ENCODE measurements at regions not wholly inside any gene's neighbourhood (a gene's known extent, or its start where the extent isn't known, plus 50 kb on each side); places are given as distances from the start of the nearest gene placed in this dataset.
A peak's percentile ranks its signal among the peaks of the same experiment; 100 is the strongest.

- ATAC-seq = no peak
- TF ChIP-seq ZFP3 (CRISPR knock-in tag; IDR thresholded peaks at IDR 0.05) = no peak
- TF ChIP-seq TOX (CRISPR knock-in tag; IDR thresholded peaks at IDR 0.05; ENCODE audit: borderline replicate concordance) = no peak
- no peak for TF ChIP-seq CREB5 (CRISPR knock-in tag; IDR thresholded peaks at IDR 0.05; ENCODE audit: low read depth)
- no peak for TF ChIP-seq ZFP30 (CRISPR knock-in tag; IDR thresholded peaks at IDR 0.05)
- TF ChIP-seq GLIS3 (CRISPR knock-in tag; IDR thresholded peaks at IDR 0.05) = no peak
- no peak for TF ChIP-seq BACH2 (CRISPR knock-in tag; IDR thresholded peaks at IDR 0.05; ENCODE audit: borderline replicate concordance)
- no peak for TF ChIP-seq SNAI2 (CRISPR knock-in tag; IDR thresholded peaks at IDR 0.05)
- TF ChIP-seq, protein P1, sequence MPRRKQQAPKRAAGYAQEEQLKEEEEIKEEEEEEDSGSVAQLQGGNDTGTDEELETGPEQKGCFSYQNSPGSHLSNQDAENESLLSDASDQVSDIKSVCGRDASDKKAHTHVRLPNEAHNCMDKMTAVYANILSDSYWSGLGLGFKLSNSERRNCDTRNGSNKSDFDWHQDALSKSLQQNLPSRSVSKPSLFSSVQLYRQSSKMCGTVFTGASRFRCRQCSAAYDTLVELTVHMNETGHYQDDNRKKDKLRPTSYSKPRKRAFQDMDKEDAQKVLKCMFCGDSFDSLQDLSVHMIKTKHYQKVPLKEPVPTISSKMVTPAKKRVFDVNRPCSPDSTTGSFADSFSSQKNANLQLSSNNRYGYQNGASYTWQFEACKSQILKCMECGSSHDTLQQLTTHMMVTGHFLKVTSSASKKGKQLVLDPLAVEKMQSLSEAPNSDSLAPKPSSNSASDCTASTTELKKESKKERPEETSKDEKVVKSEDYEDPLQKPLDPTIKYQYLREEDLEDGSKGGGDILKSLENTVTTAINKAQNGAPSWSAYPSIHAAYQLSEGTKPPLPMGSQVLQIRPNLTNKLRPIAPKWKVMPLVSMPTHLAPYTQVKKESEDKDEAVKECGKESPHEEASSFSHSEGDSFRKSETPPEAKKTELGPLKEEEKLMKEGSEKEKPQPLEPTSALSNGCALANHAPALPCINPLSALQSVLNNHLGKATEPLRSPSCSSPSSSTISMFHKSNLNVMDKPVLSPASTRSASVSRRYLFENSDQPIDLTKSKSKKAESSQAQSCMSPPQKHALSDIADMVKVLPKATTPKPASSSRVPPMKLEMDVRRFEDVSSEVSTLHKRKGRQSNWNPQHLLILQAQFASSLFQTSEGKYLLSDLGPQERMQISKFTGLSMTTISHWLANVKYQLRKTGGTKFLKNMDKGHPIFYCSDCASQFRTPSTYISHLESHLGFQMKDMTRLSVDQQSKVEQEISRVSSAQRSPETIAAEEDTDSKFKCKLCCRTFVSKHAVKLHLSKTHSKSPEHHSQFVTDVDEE (CRISPR knock-in tag; IDR thresholded peaks at IDR 0.05) = no peak
- TF ChIP-seq TCF4 (CRISPR knock-in tag; IDR thresholded peaks at IDR 0.05; ENCODE audit: borderline replicate concordance) = no peak
- no peak for TF ChIP-seq ZC3H10 (CRISPR knock-in tag; IDR thresholded peaks at IDR 0.05)
- TF ChIP-seq ZNF565 (CRISPR knock-in tag; conservative IDR thresholded peaks at IDR 0.05; ENCODE audit: low read depth) = no peak
- TF ChIP-seq, protein P2, sequence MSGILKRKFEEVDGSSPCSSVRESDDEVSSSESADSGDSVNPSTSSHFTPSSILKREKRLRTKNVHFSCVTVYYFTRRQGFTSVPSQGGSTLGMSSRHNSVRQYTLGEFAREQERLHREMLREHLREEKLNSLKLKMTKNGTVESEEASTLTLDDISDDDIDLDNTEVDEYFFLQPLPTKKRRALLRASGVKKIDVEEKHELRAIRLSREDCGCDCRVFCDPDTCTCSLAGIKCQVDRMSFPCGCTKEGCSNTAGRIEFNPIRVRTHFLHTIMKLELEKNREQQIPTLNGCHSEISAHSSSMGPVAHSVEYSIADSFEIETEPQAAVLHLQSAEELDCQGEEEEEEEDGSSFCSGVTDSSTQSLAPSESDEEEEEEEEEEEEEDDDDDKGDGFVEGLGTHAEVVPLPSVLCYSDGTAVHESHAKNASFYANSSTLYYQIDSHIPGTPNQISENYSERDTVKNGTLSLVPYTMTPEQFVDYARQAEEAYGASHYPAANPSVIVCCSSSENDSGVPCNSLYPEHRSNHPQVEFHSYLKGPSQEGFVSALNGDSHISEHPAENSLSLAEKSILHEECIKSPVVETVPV (CRISPR knock-in tag; IDR thresholded peaks at IDR 0.05) = no peak
- TF ChIP-seq ZNF8 (CRISPR knock-in tag; IDR thresholded peaks at IDR 0.05) = no peak
- TF ChIP-seq ISL1 (CRISPR knock-in tag; IDR thresholded peaks at IDR 0.05) = no peak
- no peak for TF ChIP-seq ZNF70 (CRISPR knock-in tag; IDR thresholded peaks at IDR 0.05)
Observed at GRCh38 chr12:16854465-16854864, 248.5 kb upstream of the LMO3 start.

DNA sequence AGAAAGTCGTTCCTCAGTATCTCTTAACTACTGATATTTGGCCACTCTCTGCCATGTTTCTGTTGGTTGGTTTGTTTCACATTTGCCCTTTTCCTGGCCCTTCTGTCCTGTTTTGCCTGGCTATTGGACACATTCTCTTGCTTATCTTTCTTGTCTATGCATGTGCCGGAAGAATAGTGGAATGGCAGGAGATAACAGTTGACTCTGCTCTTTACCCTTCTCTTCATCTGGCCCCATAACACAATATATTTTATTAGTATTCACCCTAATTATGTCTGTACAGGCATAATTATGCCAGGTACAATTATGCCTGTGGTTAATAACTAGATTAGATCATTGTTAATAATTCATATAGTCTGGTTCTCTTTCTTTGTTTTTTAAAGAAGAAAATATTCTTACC, 243.5 kb upstream of the LMO3 start:
- TF ChIP-seq CREB5 (CRISPR knock-in tag; IDR thresholded peaks at IDR 0.05; ENCODE audit: low read depth) (no peak), ZC3H10 (CRISPR knock-in tag; IDR thresholded peaks at IDR 0.05) (no peak), ZNF70 (CRISPR knock-in tag; IDR thresholded peaks at IDR 0.05) (no peak), CSDC2 (CRISPR knock-in tag; IDR thresholded peaks at IDR 0.05) (no peak), ISL1 (CRISPR knock-in tag; IDR thresholded peaks at IDR 0.05) (no peak), TCF4 (CRISPR knock-in tag; IDR thresholded peaks at IDR 0.05; ENCODE audit: borderline replicate concordance) (peak; percentile 88)
- TF ChIP-seq, protein P1 (CRISPR knock-in tag; IDR thresholded peaks at IDR 0.05) = peak; percentile 59; the same call in 1 of the 2 replicates
- no peak for ATAC-seq

- no peak for ATAC-seq
- TF ChIP-seq ISL1 (CRISPR knock-in tag; IDR thresholded peaks at IDR 0.05) = no peak
- TF ChIP-seq GLIS3 (CRISPR knock-in tag; IDR thresholded peaks at IDR 0.05) = no peak
- TF ChIP-seq POU6F1 (CRISPR knock-in tag; IDR thresholded peaks at IDR 0.05; ENCODE audit: borderline replicate concordance, low read depth) = no peak
- TF ChIP-seq, protein P1 (CRISPR knock-in tag; IDR thresholded peaks at IDR 0.05) = no peak
- TF ChIP-seq ZFP3 (CRISPR knock-in tag; IDR thresholded peaks at IDR 0.05) = no peak
- TF ChIP-seq RARB (CRISPR knock-in tag; IDR thresholded peaks at IDR 0.05) = no peak
- TF ChIP-seq TOX (CRISPR knock-in tag; IDR thresholded peaks at IDR 0.05; ENCODE audit: borderline replicate concordance) = no peak
- TF ChIP-seq PATZ1 (CRISPR knock-in tag; IDR thresholded peaks at IDR 0.05; ENCODE audit: borderline replicate concordance) = no peak
- TF ChIP-seq ZNF70 (CRISPR knock-in tag; IDR thresholded peaks at IDR 0.05) = no peak
- no peak for TF ChIP-seq OSR1 (CRISPR knock-in tag; IDR thresholded peaks at IDR 0.05)
- TF ChIP-seq CSDC2 (CRISPR knock-in tag; IDR thresholded peaks at IDR 0.05) = no peak
Observed at GRCh38 chr12:16844875-16845274, 238.9 kb upstream of the LMO3 start.

Data from SK-N-SH treated with all-trans-retinoic acid at 6 μM for 48 hours (cell line).